NK-92 (cell line): ENCODE measurements at regions not wholly inside any gene's neighbourhood (a gene's known extent, or its start where the extent isn't known, plus 50 kb on each side); places are given as distances from the start of the nearest gene placed in this dataset.

ENCODE experiments used
- DNase-seq: peaks from one replicate; lab custom pipeline; 2025; ENCODE audit not compliant: unreplicated experiment; lab: John Stamatoyannopoulos, UW

GRCh38 chr18:76553715-76554546 is 58.9 kb upstream of the ZNF516 start:
- DNase-seq = no peak

- no peak for DNase-seq
Measured at GRCh38 chr18:76548541-76548940, 53.5 kb upstream of the ZNF516 start.

- DNase-seq = no peak
Measured at GRCh38 chr18:76547296-76547695, 52.3 kb upstream of the ZNF516 start.

- DNase-seq = no peak
Measured at GRCh38 chr18:76546436-76546835, 51.4 kb upstream of the ZNF516 start.

- no peak for DNase-seq
Measured at GRCh38 chr18:76546088-76546435, 51.0 kb upstream of the ZNF516 start.

- DNase-seq = no peak
Measured at GRCh38 chr18:76545433-76546087, 50.5 kb upstream of the ZNF516 start.

GRCh38 chr18:76544511-76545345 is 49.7 kb upstream of the ZNF516 start:
- DNase-seq = no peak
